HAP-1 (cell line): ENCODE measurements at regions not wholly inside any gene's neighbourhood (a gene's known extent, or its start where the extent isn't known, plus 50 kb on each side); places are given as distances from the start of the nearest gene placed in this dataset.

Experiments
- DNase-seq, 2 experiments: peaks; one replicate each; pipeline ENCODE4 v3.0.0-alpha.2; 2016 to 2020; ENCODE audit warnings: low spot score in 2 of 2
- H3K27me3 ChIP-seq: fragments of 250-450 bp; sonication (Bioruptor Pico); 2 replicates; pipeline ENCODE4 v1.5.1; 2020; ENCODE audit warnings: low read depth, mild to moderate bottlenecking, moderate library complexity
- H3K36me3 ChIP-seq: fragments of 250-450 bp; sonication (Bioruptor Pico); replicated peaks from 2 replicates; pipeline ENCODE4 v1.5.1; 2020; ENCODE audit warnings: mild to moderate bottlenecking
- H3K4me1 ChIP-seq: fragments of 250-450 bp; sonication (Bioruptor Pico); 2 replicates; pipeline ENCODE4 v1.5.1; 2020; ENCODE audit warnings: mild to moderate bottlenecking
- H3K4me3 ChIP-seq: fragments of 250-450 bp; sonication (Bioruptor Pico); 2 replicates; pipeline ENCODE4 v1.5.1; 2020; ENCODE audit warnings: mild to moderate bottlenecking, moderate library complexity
- H3K9me3 ChIP-seq: fragments of 250-450 bp; sonication (Bioruptor Pico); 2 replicates; pipeline ENCODE4 v1.5.1; 2020; ENCODE audit warnings: mild to moderate bottlenecking, moderate library complexity
- in situ Hi-C: fragments of 300-500 bp; cut with MboI; formaldehyde crosslinking; loops from 3 replicates; pipeline ENCODE4 v1.14.3; 2020; ENCODE audit warnings: low sequenced_read_pairs, inconsistent platforms, mixed read lengths

- no peaks in the 10 kb centered on the region for H3K9me3 ChIP-seq
- no peak overlapping the region for H3K4me3 ChIP-seq
- H3K4me1 ChIP-seq: no peaks in the 10 kb centered on the region
- in situ Hi-C loops: no loop called here
- no peaks in the 10 kb centered on the region for H3K36me3 ChIP-seq
- DNase-seq: no peak
- no peaks in the 10 kb centered on the region for H3K27me3 ChIP-seq
These were observed 138.9 kb downstream of the RASEF start for GRCh38 chr9:82923912-82924605.
